ENCODE measurements at regions not wholly inside any gene's neighbourhood (a gene's known extent, or its start where the extent isn't known, plus 50 kb on each side); places are given as distances from the start of the nearest gene placed in this dataset.

DNA sequence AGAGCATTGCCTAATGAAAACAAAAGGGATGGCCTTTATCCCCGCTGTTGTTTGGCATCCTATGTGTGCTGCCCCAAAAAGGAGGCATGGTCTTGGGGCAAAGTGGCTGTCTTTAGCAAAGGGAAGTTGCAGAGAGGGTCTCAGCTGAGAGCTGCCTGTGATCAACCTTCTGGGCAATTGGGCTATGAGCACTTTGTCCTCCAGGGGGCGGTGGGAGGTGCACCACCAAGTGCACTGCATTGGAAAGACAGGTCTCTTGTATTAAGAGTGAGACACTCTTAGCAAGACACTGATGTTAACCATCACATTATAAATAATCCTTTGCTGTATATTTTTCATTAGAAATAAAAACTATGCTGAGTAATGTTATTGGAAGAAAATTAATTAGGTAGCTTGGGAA, 314.8 kb downstream of the POM121L12 start:
- no peak for FAIRE-seq
- Histone ChIP-seq H3K36me3 (replicated peaks in 1 of 2; ENCODE audit: control insufficient read depth in 1 of 2, insufficient read depth in 2 of 2, low read length in 2 of 2) (no peaks in the 10 kb centered on the region), H3K4me2 (ENCODE audit: low read depth, low read length) (no peak overlapping the region), H3K79me2 (ENCODE audit: insufficient read depth, low read length) (no peaks in the 10 kb centered on the region), H4K20me1 (ENCODE audit: insufficient read depth, low read length) (no peaks in the 10 kb centered on the region), H3K27ac (ENCODE audit: extremely low read length, insufficient read depth, low read length) (no peak overlapping the region), H3K27me3 (ENCODE audit: control insufficient read depth in 1 of 2, insufficient read depth in 2 of 2, low read length in 2 of 2) (no peaks in the 10 kb centered on the region), H2AFZ (ENCODE audit: low read length) (no peak overlapping the region), H3K9me3 (ENCODE audit: low read length) (peaks cover 78% of the 10 kb centered on the region), H3K4me1 (ENCODE audit: insufficient read depth, low read length) (no peaks in the 10 kb centered on the region), H3K4me3 (replicated peaks in 1 of 3; ENCODE audit: insufficient read depth in 1 of 3, low read depth in 2 of 3, low read length in 3 of 3) (no peak overlapping the region), H3K9ac (ENCODE audit: insufficient read depth, low read depth, low read length) (no peak overlapping the region)
- in situ Hi-C loops (cut with HindIII; ENCODE audit: extremely low pct_ligation_motif_present, low pct_unique_long_range_greater_than_20kb), result no loop called here
- intact Hi-C loops (cut with micrococcal nuclease; ENCODE audit: unreplicated experiment), result no loop called here
- ChIA-PET CTCF (ENCODE audit: low intra/inter-chr PET ratio, low total read pairs) (no interaction called here), POLR2A (no interaction called here)
- DNase-seq (ENCODE audit: low spot score), result no peak
- peak; percentile 49; the same call in 1 of the 3 replicates for ATAC-seq
- TF ChIP-seq ZNF44 (CRISPR knock-in tag; IDR thresholded peaks at IDR 0.05) (no peak), CTCF (CRISPR knock-in tag; IDR thresholded peaks at IDR 0.05) (0 out of 2 replicates have a peak, but pooled peaks have one; percentile 8), ZNF496 (CRISPR knock-in tag; IDR thresholded peaks at IDR 0.05; ENCODE audit: insufficient replicate concordance) (no peak), ZNF703 (CRISPR knock-in tag; IDR thresholded peaks at IDR 0.05; ENCODE audit: borderline replicate concordance) (no peak), POLR2G (IDR thresholded peaks at IDR 0.05; ENCODE audit: low read depth, low read length) (no peak), PPARG (CRISPR knock-in tag; conservative IDR thresholded peaks at IDR 0.05) (no peak)
- no TSS peak for BruUV-seq (replicated peaks)
- 0% methylated on average over 2 of the region's 2 CpGs for WGBS (ENCODE audit: low lambda C conversion rate)

DNA sequence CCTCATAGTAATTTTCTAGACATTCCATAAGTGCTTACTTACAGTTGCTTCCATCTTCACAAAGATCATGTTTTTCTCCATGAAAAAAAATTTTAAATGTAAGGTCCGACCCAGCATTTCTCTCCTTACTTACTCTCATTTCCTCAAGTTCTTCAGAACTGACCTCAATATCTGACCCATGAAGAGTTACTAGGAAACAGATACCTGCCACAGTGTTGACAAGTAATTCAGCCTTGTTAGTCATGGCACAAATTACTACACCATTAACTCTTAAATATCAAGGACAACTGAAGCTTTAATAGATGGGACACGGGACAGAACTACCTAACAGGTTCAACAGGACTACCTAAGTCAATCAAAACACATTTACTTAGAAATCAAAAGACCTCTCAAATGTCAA, 316.2 kb downstream of the POM121L12 start:
- intact Hi-C loops (cut with micrococcal nuclease; ENCODE audit: unreplicated experiment), result no loop called here
- ATAC-seq, result no peak
- no peak for DNase-seq (ENCODE audit: low spot score)
- H3K4me1 ChIP-seq (ENCODE audit: insufficient read depth, low read length), result no peaks in the 10 kb centered on the region
- no peak overlapping the region for H3K4me3 ChIP-seq (replicated peaks in 1 of 3; ENCODE audit: insufficient read depth in 1 of 3, low read depth in 2 of 3, low read length in 3 of 3)
- no peaks in the 10 kb centered on the region for H3K36me3 ChIP-seq (replicated peaks in 1 of 2; ENCODE audit: control insufficient read depth in 1 of 2, insufficient read depth in 2 of 2, low read length in 2 of 2)
- H3K27ac ChIP-seq (ENCODE audit: extremely low read length, insufficient read depth, low read length), result no peak overlapping the region
- ChIA-PET POLR2A (no interaction called here), CTCF (ENCODE audit: low intra/inter-chr PET ratio, low total read pairs) (no interaction called here)
- in situ Hi-C loops (cut with HindIII; ENCODE audit: extremely low pct_ligation_motif_present, low pct_unique_long_range_greater_than_20kb), result no loop called here
- H3K4me2 ChIP-seq (ENCODE audit: low read depth, low read length), result no peak overlapping the region
- TF ChIP-seq FIP1L1 (IDR thresholded peaks at IDR 0.05; ENCODE audit: borderline replicate concordance, insufficient read depth, low read depth, low read length), result no peak
- H3K9me3 ChIP-seq (ENCODE audit: low read length), result peaks cover 75% of the 10 kb centered on the region
- H3K9ac ChIP-seq (ENCODE audit: insufficient read depth, low read depth, low read length), result no peak overlapping the region
- 0% methylated on average over 2 of the region's 2 CpGs for WGBS (ENCODE audit: low lambda C conversion rate)
- no peak overlapping the region for H2AFZ ChIP-seq (ENCODE audit: low read length)
- no peaks in the 10 kb centered on the region for H3K27me3 ChIP-seq (ENCODE audit: control insufficient read depth in 1 of 2, insufficient read depth in 2 of 2, low read length in 2 of 2)
- no peak for FAIRE-seq
- H4K20me1 ChIP-seq (ENCODE audit: insufficient read depth, low read length), result no peaks in the 10 kb centered on the region
- no TSS peak for BruUV-seq (replicated peaks)
- no peaks in the 10 kb centered on the region for H3K79me2 ChIP-seq (ENCODE audit: insufficient read depth, low read length)

Data from HepG2 (cell line).